H1 (cell line): ENCODE measurements at regions not wholly inside any gene's neighbourhood (a gene's known extent, or its start where the extent isn't known, plus 50 kb on each side); places are given as distances from the start of the nearest gene placed in this dataset.

Experiments used
- ATF3 ChIP-seq: IDR thresholded peaks from 2 replicates; pipeline ENCODE4 v1.6.1; 2011; ENCODE audit warnings: low read depth, mild to moderate bottlenecking, low read length; ENCODE audit not compliant: insufficient read depth
- BCL11A ChIP-seq, 2 experiments: IDR thresholded peaks; one replicate each; pipeline ENCODE4 v1.6.1; 2011; ENCODE audit warnings: low read depth in 2 of 2, low read length in 2 of 2, mild to moderate bottlenecking in 2 of 2
- CTCF ChIP-seq, 3 experiments: IDR thresholded peaks; 1 replicate in 2 of 3; 2 replicates in 1 of 3; pipeline versions ENCODE4 v1.5.1 to v1.6.1; 2011; ENCODE audit warnings: low read length in 3 of 3, mild to moderate bottlenecking in 3 of 3, inconsistent platforms in 2 of 3, low read depth in 1 of 3, moderate library complexity in 1 of 3; ENCODE audit not compliant: insufficient read depth in 1 of 3; ENCODE audit errors: control extremely low read depth in 1 of 3
- JUND ChIP-seq: IDR thresholded peaks from 2 replicates; pipeline ENCODE4 v1.6.1; 2011; ENCODE audit warnings: mild to moderate bottlenecking, improper control_type of control experiment, low read length
- SP2 ChIP-seq: IDR thresholded peaks from 2 replicates; pipeline ENCODE4 v1.6.1; 2012; ENCODE audit warnings: mild to moderate bottlenecking, low read length, inconsistent platforms
- YY1 ChIP-seq: IDR thresholded peaks from 2 replicates; pipeline ENCODE4 v1.6.1; 2011; ENCODE audit warnings: low read depth, mild to moderate bottlenecking, low read length

- TF ChIP-seq YY1: no peak
- no peak for TF ChIP-seq JUND
- TF ChIP-seq CTCF (IDR thresholded peaks at IDR 0.05; ENCODE audit: control extremely low read depth in 1 of 3, insufficient read depth in 1 of 3, low read depth in 1 of 3, low read length in 3 of 3): no peak
- TF ChIP-seq BCL11A (IDR thresholded peaks at IDR 0.05; ENCODE audit: low read depth in 2 of 2, low read length in 2 of 2): no peak
- no peak for TF ChIP-seq SP2
- TF ChIP-seq ATF3: no peak
Measured at GRCh38 chr2:144711630-144712549, 192.0 kb upstream of the ZEB2 start.
